ENCODE measurements at regions not wholly inside any gene's neighbourhood (a gene's known extent, or its start where the extent isn't known, plus 50 kb on each side); places are given as distances from the start of the nearest gene placed in this dataset.

DNA sequence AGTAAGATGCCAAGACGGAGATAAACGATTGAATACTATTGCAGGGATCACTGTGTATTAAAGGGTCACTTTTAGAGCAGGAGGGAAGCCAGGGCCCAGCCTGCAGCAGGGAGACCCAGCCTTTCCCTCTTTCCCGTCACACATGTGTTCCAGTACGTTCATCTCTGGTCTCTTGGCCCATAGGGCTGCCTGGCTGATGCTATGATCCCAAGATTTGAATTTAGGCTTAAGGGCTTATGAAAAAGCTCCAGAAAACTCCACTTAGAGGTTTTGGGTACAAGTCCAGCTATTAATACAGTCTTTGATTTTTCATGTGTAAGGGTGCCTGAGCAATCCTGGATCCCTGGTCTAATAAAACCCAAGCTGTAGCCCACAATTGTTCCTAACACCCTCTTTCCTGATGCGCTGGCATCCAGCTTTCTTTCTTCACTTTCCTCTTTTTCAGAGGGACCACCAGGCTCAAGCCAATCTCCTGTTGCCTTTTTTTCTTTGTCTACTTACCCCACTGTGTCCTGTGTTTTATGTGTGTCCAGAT is 359.6 kb upstream of the USP24 start:
- no peak for TF ChIP-seq POLR2A (IDR thresholded peaks at IDR 0.05)
- TF ChIP-seq, protein P1, sequence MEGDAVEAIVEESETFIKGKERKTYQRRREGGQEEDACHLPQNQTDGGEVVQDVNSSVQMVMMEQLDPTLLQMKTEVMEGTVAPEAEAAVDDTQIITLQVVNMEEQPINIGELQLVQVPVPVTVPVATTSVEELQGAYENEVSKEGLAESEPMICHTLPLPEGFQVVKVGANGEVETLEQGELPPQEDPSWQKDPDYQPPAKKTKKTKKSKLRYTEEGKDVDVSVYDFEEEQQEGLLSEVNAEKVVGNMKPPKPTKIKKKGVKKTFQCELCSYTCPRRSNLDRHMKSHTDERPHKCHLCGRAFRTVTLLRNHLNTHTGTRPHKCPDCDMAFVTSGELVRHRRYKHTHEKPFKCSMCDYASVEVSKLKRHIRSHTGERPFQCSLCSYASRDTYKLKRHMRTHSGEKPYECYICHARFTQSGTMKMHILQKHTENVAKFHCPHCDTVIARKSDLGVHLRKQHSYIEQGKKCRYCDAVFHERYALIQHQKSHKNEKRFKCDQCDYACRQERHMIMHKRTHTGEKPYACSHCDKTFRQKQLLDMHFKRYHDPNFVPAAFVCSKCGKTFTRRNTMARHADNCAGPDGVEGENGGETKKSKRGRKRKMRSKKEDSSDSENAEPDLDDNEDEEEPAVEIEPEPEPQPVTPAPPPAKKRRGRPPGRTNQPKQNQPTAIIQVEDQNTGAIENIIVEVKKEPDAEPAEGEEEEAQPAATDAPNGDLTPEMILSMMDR (IDR thresholded peaks at IDR 0.05), result no peak
